ENCODE measurements at regions not wholly inside any gene's neighbourhood (a gene's known extent, or its start where the extent isn't known, plus 50 kb on each side); places are given as distances from the start of the nearest gene placed in this dataset.
"Not testable (repeated sequence)": the region's sequence is repeated elsewhere in the genome, so short reads cannot be mapped to it uniquely, and the experiment has no call there.

- H3K9ac ChIP-seq (ENCODE audit: low read depth, low read length), result no peak overlapping the region
- H2AFZ ChIP-seq (ENCODE audit: low read depth, low read length), result no peak overlapping the region
- H4K20me1 ChIP-seq (ENCODE audit: insufficient read depth, low read length), result no peaks in the 10 kb centered on the region
- no peak for ATAC-seq (ENCODE audit: insufficient read depth, low read depth)
- no peak for TF ChIP-seq EZH2 (IDR thresholded peaks at IDR 0.05; ENCODE audit: borderline replicate concordance, low read depth, low read length, severe bottlenecking)
- TF ChIP-seq, protein P1, sequence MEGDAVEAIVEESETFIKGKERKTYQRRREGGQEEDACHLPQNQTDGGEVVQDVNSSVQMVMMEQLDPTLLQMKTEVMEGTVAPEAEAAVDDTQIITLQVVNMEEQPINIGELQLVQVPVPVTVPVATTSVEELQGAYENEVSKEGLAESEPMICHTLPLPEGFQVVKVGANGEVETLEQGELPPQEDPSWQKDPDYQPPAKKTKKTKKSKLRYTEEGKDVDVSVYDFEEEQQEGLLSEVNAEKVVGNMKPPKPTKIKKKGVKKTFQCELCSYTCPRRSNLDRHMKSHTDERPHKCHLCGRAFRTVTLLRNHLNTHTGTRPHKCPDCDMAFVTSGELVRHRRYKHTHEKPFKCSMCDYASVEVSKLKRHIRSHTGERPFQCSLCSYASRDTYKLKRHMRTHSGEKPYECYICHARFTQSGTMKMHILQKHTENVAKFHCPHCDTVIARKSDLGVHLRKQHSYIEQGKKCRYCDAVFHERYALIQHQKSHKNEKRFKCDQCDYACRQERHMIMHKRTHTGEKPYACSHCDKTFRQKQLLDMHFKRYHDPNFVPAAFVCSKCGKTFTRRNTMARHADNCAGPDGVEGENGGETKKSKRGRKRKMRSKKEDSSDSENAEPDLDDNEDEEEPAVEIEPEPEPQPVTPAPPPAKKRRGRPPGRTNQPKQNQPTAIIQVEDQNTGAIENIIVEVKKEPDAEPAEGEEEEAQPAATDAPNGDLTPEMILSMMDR (IDR thresholded peaks at IDR 0.05; ENCODE audit: borderline replicate concordance, extremely low read depth, low read length, poor library complexity, severe bottlenecking), result no peak
- no peak overlapping the region for H3K4me3 ChIP-seq (ENCODE audit: low read depth in 1 of 2, low read length in 2 of 2)
- no peaks in the 10 kb centered on the region for H3K27me3 ChIP-seq (ENCODE audit: insufficient read depth, low read length, poor library complexity)
- DNase-seq, result no peak
- no peaks in the 10 kb centered on the region for H3K4me1 ChIP-seq (ENCODE audit: insufficient read depth, low read length)
- no peaks in the 10 kb centered on the region for H3K9me3 ChIP-seq (ENCODE audit: insufficient read depth, low read length, severe bottlenecking)
- no peaks in the 10 kb centered on the region for H3K79me2 ChIP-seq (ENCODE audit: insufficient read depth, low read length)
- H3K27ac ChIP-seq (ENCODE audit: low read length), result no peak overlapping the region
- no peak overlapping the region for H3K4me2 ChIP-seq (ENCODE audit: insufficient read depth, low read length)
- H3K36me3 ChIP-seq (ENCODE audit: insufficient read depth, low read length), result no peaks in the 10 kb centered on the region
Observed at GRCh38 chr13:50468849-50469669, 374.4 kb downstream of the DLEU7 start.

DNA sequence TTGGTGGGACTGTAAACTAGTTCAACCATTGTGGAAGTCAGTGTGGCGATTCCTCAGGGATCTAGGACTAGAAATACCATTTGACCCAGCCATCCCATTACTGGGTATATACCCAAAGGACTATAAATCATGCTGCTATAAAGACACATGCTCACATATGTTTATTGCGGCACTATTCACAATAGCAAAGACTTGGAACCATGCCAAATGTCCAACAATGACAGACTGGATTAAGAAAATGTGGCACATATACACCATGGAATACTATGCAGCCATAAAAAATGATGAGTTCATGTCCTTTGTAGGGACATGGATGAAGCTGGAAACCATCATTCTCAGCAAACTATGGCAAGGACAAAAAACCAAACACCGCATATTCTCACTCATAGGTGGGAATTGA, 370.4 kb downstream of the DLEU7 start:
- not testable (repeated sequence) for DNase-seq

DNA sequence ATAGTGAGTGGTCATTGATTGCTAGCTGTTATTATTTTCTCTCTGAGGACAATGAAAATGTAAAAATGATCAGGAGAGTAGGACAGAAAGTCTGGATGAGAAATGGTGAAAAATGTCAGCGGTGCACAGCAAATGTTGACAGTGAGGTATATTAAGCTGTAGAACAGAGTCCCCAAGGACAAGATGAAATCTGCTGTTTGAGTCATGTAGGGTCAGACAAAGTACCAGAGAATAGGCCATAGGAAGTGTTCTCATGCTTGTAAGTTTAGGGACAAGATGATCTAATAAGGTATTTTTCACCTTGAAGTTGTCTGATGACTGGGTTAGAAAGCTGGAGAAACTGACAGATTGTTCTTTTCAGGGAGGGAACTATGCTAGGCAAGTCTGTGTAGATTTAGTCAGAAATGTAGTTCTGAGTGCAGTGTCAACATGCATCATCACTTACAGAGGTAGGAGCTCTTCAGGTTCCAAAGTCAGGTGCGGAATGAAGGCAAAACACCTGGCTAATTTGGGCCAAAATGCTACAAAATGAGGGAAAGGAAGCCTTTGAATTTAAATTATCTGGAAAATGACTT, 369.3 kb downstream of the DLEU7 start:
- Histone ChIP-seq H3K4me2 (ENCODE audit: insufficient read depth, low read length) (no peak overlapping the region), H3K27ac (ENCODE audit: low read length) (no peak overlapping the region), H3K9ac (ENCODE audit: low read depth, low read length) (no peak overlapping the region), H3K36me3 (ENCODE audit: insufficient read depth, low read length) (no peaks in the 10 kb centered on the region), H2AFZ (ENCODE audit: low read depth, low read length) (no peak overlapping the region), H4K20me1 (ENCODE audit: insufficient read depth, low read length) (no peaks in the 10 kb centered on the region), H3K9me3 (ENCODE audit: insufficient read depth, low read length, severe bottlenecking) (no peaks in the 10 kb centered on the region), H3K79me2 (ENCODE audit: insufficient read depth, low read length) (no peaks in the 10 kb centered on the region), H3K4me1 (ENCODE audit: insufficient read depth, low read length) (no peaks in the 10 kb centered on the region), H3K27me3 (ENCODE audit: insufficient read depth, low read length, poor library complexity) (no peaks in the 10 kb centered on the region), H3K4me3 (ENCODE audit: low read depth in 1 of 2, low read length in 2 of 2) (no peak overlapping the region)
- ATAC-seq (ENCODE audit: insufficient read depth, low read depth) (no peak), DNase-seq (no peak)
- no peak for TF ChIP-seq EZH2 (IDR thresholded peaks at IDR 0.05; ENCODE audit: borderline replicate concordance, low read depth, low read length, severe bottlenecking)
- TF ChIP-seq, protein P1 (IDR thresholded peaks at IDR 0.05; ENCODE audit: borderline replicate concordance, extremely low read depth, low read length, poor library complexity, severe bottlenecking), result no peak

More for the DNA sequence above, 370.4 kb downstream of the DLEU7 start:
- H3K27ac ChIP-seq (ENCODE audit: low read length); H2AFZ ChIP-seq (ENCODE audit: low read depth, low read length); H3K4me1 ChIP-seq (ENCODE audit: insufficient read depth, low read length); H3K27me3 ChIP-seq (ENCODE audit: insufficient read depth, low read length, poor library complexity); H3K9me3 ChIP-seq (ENCODE audit: insufficient read depth, low read length, severe bottlenecking); H4K20me1 ChIP-seq (ENCODE audit: insufficient read depth, low read length); H3K4me3 ChIP-seq (ENCODE audit: low read depth in 1 of 2, low read length in 2 of 2); H3K36me3 ChIP-seq (ENCODE audit: insufficient read depth, low read length); H3K9ac ChIP-seq (ENCODE audit: low read depth, low read length); H3K79me2 ChIP-seq (ENCODE audit: insufficient read depth, low read length); H3K4me2 ChIP-seq (ENCODE audit: insufficient read depth, low read length); ATAC-seq (ENCODE audit: insufficient read depth, low read depth): not testable (repeated sequence)

DNA sequence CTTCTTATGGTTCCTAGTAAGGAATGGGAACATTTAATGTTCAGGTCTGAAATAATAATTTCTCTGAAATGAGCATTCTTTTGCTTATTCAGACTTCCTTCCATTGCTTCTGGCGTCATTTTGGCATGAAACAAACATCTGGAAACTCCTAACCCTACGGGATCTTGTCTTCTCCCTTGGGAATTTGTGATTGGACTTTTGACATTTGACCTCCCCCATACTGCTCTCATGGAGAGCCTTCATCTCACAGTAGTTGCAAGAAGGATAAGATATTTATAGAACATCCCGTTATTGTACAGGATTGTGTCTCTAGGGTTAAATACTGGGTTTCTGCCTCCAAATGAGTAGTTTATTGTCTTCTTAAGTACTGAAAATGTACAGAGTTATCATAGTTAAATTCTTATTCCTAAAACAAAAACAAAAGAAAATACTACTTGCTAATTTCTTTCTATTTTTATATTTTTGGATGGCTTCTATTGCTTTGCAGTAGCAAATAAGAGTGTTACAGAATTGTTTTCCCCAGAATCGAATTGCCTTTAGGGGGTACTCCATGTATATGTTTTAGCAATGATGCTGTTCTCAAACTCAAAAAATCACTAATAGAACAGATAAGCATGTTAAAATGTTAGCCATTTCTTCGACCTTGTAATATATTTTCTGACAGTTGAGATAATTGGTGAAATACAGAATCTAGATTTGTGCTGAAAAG, 366.8 kb downstream of the DLEU7 start:
- Histone ChIP-seq H3K4me2 (ENCODE audit: insufficient read depth, low read length) (no peak overlapping the region), H3K27me3 (ENCODE audit: insufficient read depth, low read length, poor library complexity) (no peaks in the 10 kb centered on the region), H3K4me3 (ENCODE audit: low read depth in 1 of 2, low read length in 2 of 2) (no peak overlapping the region), H3K27ac (ENCODE audit: low read length) (no peak overlapping the region), H2AFZ (ENCODE audit: low read depth, low read length) (no peak overlapping the region), H3K9ac (ENCODE audit: low read depth, low read length) (no peak overlapping the region), H3K4me1 (ENCODE audit: insufficient read depth, low read length) (no peaks in the 10 kb centered on the region), H4K20me1 (ENCODE audit: insufficient read depth, low read length) (no peaks in the 10 kb centered on the region), H3K9me3 (ENCODE audit: insufficient read depth, low read length, severe bottlenecking) (no peaks in the 10 kb centered on the region), H3K36me3 (ENCODE audit: insufficient read depth, low read length) (no peaks in the 10 kb centered on the region), H3K79me2 (ENCODE audit: insufficient read depth, low read length) (no peaks in the 10 kb centered on the region)
- DNase-seq (no peak), ATAC-seq (ENCODE audit: insufficient read depth, low read depth) (no peak)
- TF ChIP-seq, protein P1 (IDR thresholded peaks at IDR 0.05; ENCODE audit: borderline replicate concordance, extremely low read depth, low read length, poor library complexity, severe bottlenecking), result peak; percentile 12
- TF ChIP-seq EZH2 (IDR thresholded peaks at IDR 0.05; ENCODE audit: borderline replicate concordance, low read depth, low read length, severe bottlenecking), result no peak
